SU-DHL-6 (cell line): ENCODE measurements at regions not wholly inside any gene's neighbourhood (a gene's known extent, or its start where the extent isn't known, plus 50 kb on each side); places are given as distances from the start of the nearest gene placed in this dataset.

ENCODE experiments used
- CTCF ChIP-seq: fragments of 200-600 bp; sonication (generic); IDR thresholded peaks from one replicate; pipeline ENCODE4 v1.5.1; 2017; ENCODE audit warnings: antibody characterized with exemption, mild to moderate bottlenecking, low read length, moderate library complexity; ENCODE audit not compliant: insufficient read depth, poor library complexity, severe bottlenecking
- EZH2phosphoT487 ChIP-seq: fragments of 200-600 bp; sonication (generic), shearing (Covaris generic); conservative IDR thresholded peaks from 2 replicates; pipeline ENCODE4 v1.6.1; 2018; ENCODE audit warnings: mild to moderate bottlenecking, antibody characterized with exemption, low read length, moderate library complexity, mixed read lengths

GRCh38 chr7:34277016-34277802 lies 371.9 kb downstream of the BMPER start:
- TF ChIP-seq CTCF (no peak), EZH2phosphoT487 (no peak)
